ENCODE measurements at regions not wholly inside any gene's neighbourhood (a gene's known extent, or its start where the extent isn't known, plus 50 kb on each side); places are given as distances from the start of the nearest gene placed in this dataset.

- Histone ChIP-seq H3K27me3 (no peaks in the 10 kb centered on the region), H3K36me3 (no peaks in the 10 kb centered on the region), H3K4me3 (ENCODE audit: low read depth in 1 of 2, low read length in 1 of 2) (no peak overlapping the region), H3K9me3 (no peaks in the 10 kb centered on the region), H3K27ac (no peak overlapping the region), H3K4me1 (ENCODE audit: control insufficient read depth in 1 of 2, insufficient read depth in 1 of 2, low read depth in 1 of 2, low read length in 1 of 2) (no peaks in the 10 kb centered on the region)
- TF ChIP-seq CTCF (IDR thresholded peaks at IDR 0.05): no peak
These were observed 258.8 kb downstream of the CDC5L start for GRCh38 chr6:44646355-44646754.

- no peaks in the 10 kb centered on the region for H3K4me1 ChIP-seq (ENCODE audit: control insufficient read depth in 1 of 2, insufficient read depth in 1 of 2, low read depth in 1 of 2, low read length in 1 of 2)
- peaks cover 21% of the 10 kb centered on the region for H3K27me3 ChIP-seq
- no peaks in the 10 kb centered on the region for H3K36me3 ChIP-seq
- H3K9me3 ChIP-seq: no peaks in the 10 kb centered on the region
- no peak for TF ChIP-seq CTCF (IDR thresholded peaks at IDR 0.05)
- no peak overlapping the region for H3K4me3 ChIP-seq (ENCODE audit: low read depth in 1 of 2, low read length in 1 of 2)
- H3K27ac ChIP-seq: no peak overlapping the region
These were observed 262.0 kb downstream of the CDC5L start for GRCh38 chr6:44649365-44650025.

GRCh38 chr6:44650495-44650894 is 263.0 kb downstream of the CDC5L start:
- Histone ChIP-seq H3K4me1 (ENCODE audit: control insufficient read depth in 1 of 2, insufficient read depth in 1 of 2, low read depth in 1 of 2, low read length in 1 of 2) (peaks cover 0 to 4% of the 10 kb centered on the region in 2 experiments), H3K27ac (no peak overlapping the region), H3K27me3 (peaks cover 30% of the 10 kb centered on the region), H3K36me3 (no peaks in the 10 kb centered on the region), H3K4me3 (ENCODE audit: low read depth in 1 of 2, low read length in 1 of 2) (no peak overlapping the region), H3K9me3 (no peaks in the 10 kb centered on the region)
- TF ChIP-seq CTCF (IDR thresholded peaks at IDR 0.05): no peak

GRCh38 chr6:44650947-44651346 is 263.4 kb downstream of the CDC5L start:
- no peak overlapping the region for H3K4me3 ChIP-seq (ENCODE audit: low read depth in 1 of 2, low read length in 1 of 2)
- H3K4me1 ChIP-seq (ENCODE audit: control insufficient read depth in 1 of 2, insufficient read depth in 1 of 2, low read depth in 1 of 2, low read length in 1 of 2): peaks cover 0 to 6% of the 10 kb centered on the region in 2 experiments
- no peak for TF ChIP-seq CTCF (IDR thresholded peaks at IDR 0.05)
- peaks cover 30% of the 10 kb centered on the region for H3K27me3 ChIP-seq
- H3K36me3 ChIP-seq: no peaks in the 10 kb centered on the region
- no peaks in the 10 kb centered on the region for H3K9me3 ChIP-seq
- H3K27ac ChIP-seq: no peak overlapping the region

- Histone ChIP-seq H3K36me3 (no peaks in the 10 kb centered on the region), H3K4me1 (ENCODE audit: control insufficient read depth in 1 of 2, insufficient read depth in 1 of 2, low read depth in 1 of 2, low read length in 1 of 2) (peaks cover 0 to 6% of the 10 kb centered on the region in 2 experiments), H3K27me3 (peaks cover 30% of the 10 kb centered on the region), H3K27ac (no peak overlapping the region), H3K9me3 (no peaks in the 10 kb centered on the region), H3K4me3 (ENCODE audit: low read depth in 1 of 2, low read length in 1 of 2) (no peak overlapping the region)
- no peak for TF ChIP-seq CTCF (IDR thresholded peaks at IDR 0.05)
These were observed 264.1 kb downstream of the CDC5L start for GRCh38 chr6:44651604-44652003.
